NCI-H1694 treated with DMSO at 0.1 percent for 48 hours (cell line): ENCODE measurements at regions not wholly inside any gene's neighbourhood (a gene's known extent, or its start where the extent isn't known, plus 50 kb on each side); places are given as distances from the start of the nearest gene placed in this dataset.

Experiments
- DNase-seq: peaks from one replicate; lab custom pipeline; 2025; lab: John Stamatoyannopoulos, UW

GRCh38 chr9:14962193-14962882, 52.1 kb upstream of the FREM1 start:
- no peak for DNase-seq

GRCh38 chr9:14961372-14962068, 51.3 kb upstream of the FREM1 start:
- DNase-seq: no peak

GRCh38 chr9:14960881-14961280, 50.7 kb upstream of the FREM1 start:
- no peak for DNase-seq
